Caco-2 (cell line): ENCODE measurements at regions not wholly inside any gene's neighbourhood (a gene's known extent, or its start where the extent isn't known, plus 50 kb on each side); places are given as distances from the start of the nearest gene placed in this dataset.

Experiments
- BruUV-seq: library from RNA; stranded (reverse); fragments of 400-500 nt; replicated peaks from 2 replicates; lab custom pipeline; 2021; lab: Mats Ljungman, UMichigan
- CTCF ChIA-PET: fragments of 300-600 bp; sonication (Branson Sonifier 250); formaldehyde crosslinking; loops from one replicate; lab custom pipeline; 2022; ENCODE audit warnings: antibody characterized with exemption; lab: Charles Lee
- POLR2A ChIA-PET: fragments of 300-600 bp; sonication (Branson Sonifier 250); formaldehyde crosslinking; loops from one replicate; lab custom pipeline; 2022; ENCODE audit warnings: antibody characterized with exemption; lab: Charles Lee
- DNase-seq, 2 experiments: peaks; one replicate each; pipeline versions ENCODE4 v3.0.0 to v3.0.0-alpha.2; 2020 to 2022
- H3K27me3 ChIP-seq: replicated peaks from 2 replicates; pipeline ENCODE4 v1.6.0; 2011; ENCODE audit warnings: low read length; ENCODE audit not compliant: control insufficient read depth, insufficient read depth
- H3K36me3 ChIP-seq: 2 replicates; pipeline ENCODE4 v1.5.1; 2011; ENCODE audit warnings: low read length; ENCODE audit not compliant: control insufficient read depth, insufficient read depth
- H3K4me1 ChIP-seq: fragments of 250-450 bp; sonication (Bioruptor Pico); 2 replicates; pipeline ENCODE4 v1.5.1; 2020; ENCODE audit warnings: mild to moderate bottlenecking
- H3K4me3 ChIP-seq: 2 replicates; pipeline ENCODE4 v1.5.1; 2011; ENCODE audit warnings: low read depth, mild to moderate bottlenecking, control low read depth, low read length
- H3K9me3 ChIP-seq: fragments of 250-450 bp; sonication (Bioruptor Pico); 2 replicates; pipeline ENCODE4 v1.5.1; 2020; ENCODE audit warnings: mild to moderate bottlenecking, moderate library complexity
- H3K27ac Mint-ChIP-seq: one replicate; pipeline ENCODE4 v1.8.0; 2022; ENCODE audit warnings: mixed read lengths; ENCODE audit not compliant: unreplicated experiment
- H3K27me3 Mint-ChIP-seq: one replicate; pipeline ENCODE4 v1.8.0; 2022; ENCODE audit warnings: mixed read lengths; ENCODE audit not compliant: insufficient read depth, unreplicated experiment
- H3K36me3 Mint-ChIP-seq: one replicate; pipeline ENCODE4 v1.8.0; 2022; ENCODE audit warnings: mild to moderate bottlenecking, mixed read lengths; ENCODE audit not compliant: insufficient read depth, unreplicated experiment
- H3K4me1 Mint-ChIP-seq: one replicate; pipeline ENCODE4 v1.8.0; 2022; ENCODE audit warnings: low read depth, mixed read lengths; ENCODE audit not compliant: unreplicated experiment
- H3K4me3 Mint-ChIP-seq: one replicate; pipeline ENCODE4 v1.8.0; 2022; ENCODE audit warnings: mild to moderate bottlenecking, moderate library complexity, mixed read lengths; ENCODE audit not compliant: unreplicated experiment
- H3K9me3 Mint-ChIP-seq: one replicate; pipeline ENCODE4 v1.8.0; 2022; ENCODE audit warnings: mixed read lengths; ENCODE audit not compliant: unreplicated experiment
- intact Hi-C: fragments of 100-400 bp; cut with micrococcal nuclease; formaldehyde crosslinking; loops from one replicate; pipeline ENCODE4 v1.10.0; 2022; ENCODE audit not compliant: unreplicated experiment
- TF ChIP-seq, protein P1 (sequence below), 2 experiments: fragments of 200-600 bp in 1 of 2; IDR thresholded peaks; 1 replicate in 1 of 2; 2 replicates in 1 of 2; pipeline versions ENCODE4 v1.5.1 to v1.8.0; 2011 to 2022; ENCODE audit warnings: antibody characterized with exemption in 1 of 2, control low read depth in 1 of 2, inconsistent platforms in 1 of 2, low read depth in 1 of 2, low read length in 1 of 2, mild to moderate bottlenecking in 1 of 2, moderate library complexity in 1 of 2; ENCODE audit not compliant: insufficient read depth in 1 of 2, severe bottlenecking in 1 of 2, unreplicated experiment in 1 of 2

DNA sequence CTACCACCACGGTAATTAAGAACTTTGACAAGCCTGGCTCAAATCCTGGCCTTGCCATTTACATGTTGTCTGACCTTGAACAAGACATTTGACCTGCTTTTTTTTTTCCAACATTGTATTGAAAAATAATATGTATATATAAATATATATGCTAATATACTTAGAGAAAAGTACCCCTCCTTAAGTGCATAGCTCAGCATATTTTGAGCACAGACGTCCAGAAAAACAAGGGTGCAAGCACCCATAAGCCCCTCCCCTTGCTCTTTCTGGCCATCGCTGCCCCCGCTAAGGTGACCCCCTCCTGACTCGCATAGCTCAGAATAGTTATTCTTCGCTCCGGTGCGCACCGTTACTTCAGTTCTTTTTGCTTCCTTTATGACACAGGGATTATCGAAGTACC, 742.0 kb upstream of the FRG1 start:
- H3K9me3 Mint-ChIP-seq, result no peaks in the 10 kb centered on the region
- H3K27me3 Mint-ChIP-seq, result peaks cover 3% of the 10 kb centered on the region
- no peaks in the 10 kb centered on the region for H3K4me1 Mint-ChIP-seq

GRCh38 chr4:189200353-189200752, 740.3 kb upstream of the FRG1 start:
- CTCF ChIA-PET, result no interaction called here

More for the DNA sequence above, 742.0 kb upstream of the FRG1 start:
- no peaks in the 10 kb centered on the region for H3K27me3 ChIP-seq
- BruUV-seq, result no TSS peak
- no peaks in the 10 kb centered on the region for H3K9me3 ChIP-seq
- Mint-ChIP-seq H3K4me3 (no peak overlapping the region), H3K36me3 (no peaks in the 10 kb centered on the region), H3K27ac (no peak overlapping the region)
- H3K4me3 ChIP-seq, result no peak overlapping the region
- no peak for DNase-seq
- POLR2A ChIA-PET, result no interaction called here
- CTCF ChIA-PET, result no interaction called here
- no peaks in the 10 kb centered on the region for H3K4me1 ChIP-seq
- TF ChIP-seq, protein P1, sequence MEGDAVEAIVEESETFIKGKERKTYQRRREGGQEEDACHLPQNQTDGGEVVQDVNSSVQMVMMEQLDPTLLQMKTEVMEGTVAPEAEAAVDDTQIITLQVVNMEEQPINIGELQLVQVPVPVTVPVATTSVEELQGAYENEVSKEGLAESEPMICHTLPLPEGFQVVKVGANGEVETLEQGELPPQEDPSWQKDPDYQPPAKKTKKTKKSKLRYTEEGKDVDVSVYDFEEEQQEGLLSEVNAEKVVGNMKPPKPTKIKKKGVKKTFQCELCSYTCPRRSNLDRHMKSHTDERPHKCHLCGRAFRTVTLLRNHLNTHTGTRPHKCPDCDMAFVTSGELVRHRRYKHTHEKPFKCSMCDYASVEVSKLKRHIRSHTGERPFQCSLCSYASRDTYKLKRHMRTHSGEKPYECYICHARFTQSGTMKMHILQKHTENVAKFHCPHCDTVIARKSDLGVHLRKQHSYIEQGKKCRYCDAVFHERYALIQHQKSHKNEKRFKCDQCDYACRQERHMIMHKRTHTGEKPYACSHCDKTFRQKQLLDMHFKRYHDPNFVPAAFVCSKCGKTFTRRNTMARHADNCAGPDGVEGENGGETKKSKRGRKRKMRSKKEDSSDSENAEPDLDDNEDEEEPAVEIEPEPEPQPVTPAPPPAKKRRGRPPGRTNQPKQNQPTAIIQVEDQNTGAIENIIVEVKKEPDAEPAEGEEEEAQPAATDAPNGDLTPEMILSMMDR (IDR thresholded peaks at IDR 0.05; ENCODE audit: insufficient read depth in 1 of 2, low read depth in 1 of 2, low read length in 1 of 2, severe bottlenecking in 1 of 2, unreplicated experiment in 1 of 2), result no peak
- H3K36me3 ChIP-seq, result no peaks in the 10 kb centered on the region
- intact Hi-C loops, result no loop called here

DNA sequence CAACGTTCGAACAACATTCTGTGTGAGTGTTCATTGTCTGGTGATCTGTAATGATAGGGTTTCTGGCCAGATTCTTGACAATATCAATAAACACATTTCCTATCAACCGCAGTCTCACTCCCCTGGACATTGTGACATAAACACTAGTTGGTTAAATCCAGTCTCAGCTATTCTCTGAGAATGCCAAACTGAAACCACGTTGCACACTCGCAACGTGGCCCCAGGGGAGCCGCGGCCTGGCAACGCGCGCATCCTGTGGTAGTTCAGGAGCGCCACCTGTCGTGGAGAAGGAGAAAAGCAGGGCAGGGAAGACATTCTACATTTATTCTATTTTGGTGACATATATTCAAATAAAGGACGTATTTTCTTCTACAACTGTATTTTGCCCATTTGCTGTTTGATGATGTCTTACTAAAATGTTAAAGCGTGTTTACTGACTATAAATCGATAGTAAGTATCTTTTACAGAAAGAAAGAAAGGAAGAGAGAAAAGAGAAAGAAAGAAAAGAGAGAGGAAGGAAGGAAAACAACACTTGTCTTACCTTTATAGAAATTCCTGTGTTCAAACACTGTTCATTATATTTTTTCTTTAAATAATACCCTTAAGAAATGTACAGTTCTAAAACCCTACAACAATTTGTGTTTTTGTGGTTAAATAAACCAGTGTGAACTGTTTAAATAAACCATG, 738.3 kb upstream of the FRG1 start:
- Histone ChIP-seq H3K4me1 (no peaks in the 10 kb centered on the region), H3K4me3 (no peak overlapping the region), H3K27me3 (no peaks in the 10 kb centered on the region), H3K36me3 (no peaks in the 10 kb centered on the region), H3K9me3 (no peaks in the 10 kb centered on the region)
- intact Hi-C loops, result no loop called here
- POLR2A ChIA-PET, result no interaction called here
- Mint-ChIP-seq H3K27me3 (peaks cover 8% of the 10 kb centered on the region), H3K4me1 (no peaks in the 10 kb centered on the region), H3K36me3 (no peaks in the 10 kb centered on the region), H3K4me3 (no peak overlapping the region), H3K9me3 (peaks cover 4% of the 10 kb centered on the region), H3K27ac (no peak overlapping the region)
- CTCF ChIA-PET, result no interaction called here
- TF ChIP-seq, protein P1 (IDR thresholded peaks at IDR 0.05; ENCODE audit: insufficient read depth in 1 of 2, low read depth in 1 of 2, low read length in 1 of 2, severe bottlenecking in 1 of 2, unreplicated experiment in 1 of 2), result peak; percentile 61 to 79
- peak in 1 of 2 experiments; percentile 32 for DNase-seq
- BruUV-seq, result no TSS peak

More at GRCh38 chr4:189200353-189200752, 740.3 kb upstream of the FRG1 start:
- no peak overlapping the region for H3K4me3 Mint-ChIP-seq
- no peaks in the 10 kb centered on the region for H3K36me3 ChIP-seq
- POLR2A ChIA-PET, result no interaction called here
- peaks cover 5% of the 10 kb centered on the region for H3K27me3 Mint-ChIP-seq
- H3K27ac Mint-ChIP-seq, result no peak overlapping the region
- DNase-seq, result no peak
- no peaks in the 10 kb centered on the region for H3K27me3 ChIP-seq
- intact Hi-C loops, result no loop called here
- H3K9me3 ChIP-seq, result no peaks in the 10 kb centered on the region
- H3K36me3 Mint-ChIP-seq, result no peaks in the 10 kb centered on the region
- no peaks in the 10 kb centered on the region for H3K4me1 Mint-ChIP-seq
- no peak overlapping the region for H3K4me3 ChIP-seq
- no peaks in the 10 kb centered on the region for H3K9me3 Mint-ChIP-seq
- TF ChIP-seq, protein P1 (IDR thresholded peaks at IDR 0.05; ENCODE audit: insufficient read depth in 1 of 2, low read depth in 1 of 2, low read length in 1 of 2, severe bottlenecking in 1 of 2, unreplicated experiment in 1 of 2), result no peak
- no TSS peak for BruUV-seq
- no peaks in the 10 kb centered on the region for H3K4me1 ChIP-seq
